GM23338 (cell line): ENCODE measurements at regions not wholly inside any gene's neighbourhood (a gene's known extent, or its start where the extent isn't known, plus 50 kb on each side); places are given as distances from the start of the nearest gene placed in this dataset.
A peak's percentile ranks its signal among the peaks of the same experiment; 100 is the strongest.

Experiments used
- ATAC-seq: fragments of 200-7000 bp; cut with Tn5 transposase; 3 replicates; pipeline ENCODE4 v1.9.1; 2020
- DNase-seq: peaks from one replicate; pipeline ENCODE4 v3.0.0-alpha.2; 2015; ENCODE audit warnings: low spot score
- H2AFZ ChIP-seq: fragments of 200-600 bp; sonication (generic); 2 replicates; pipeline ENCODE4 v1.8.0; 2016; ENCODE audit warnings: antibody characterized with exemption, mild to moderate bottlenecking, moderate library complexity
- H3F3A ChIP-seq: fragments of 200-600 bp; sonication (generic); replicated peaks from 2 replicates; pipeline ENCODE4 v1.8.0; 2017; ENCODE audit warnings: antibody characterized with exemption, mixed run types, low read depth
- H3K27ac ChIP-seq: fragments of 200-600 bp; sonication (generic); 2 replicates; pipeline ENCODE4 v1.6.1; 2016; ENCODE audit warnings: low read depth
- H3K27me3 ChIP-seq: fragments of 200-600 bp; sonication (generic); 2 replicates; pipeline ENCODE4 v1.8.0; 2016; ENCODE audit warnings: mild to moderate bottlenecking, mixed run types, moderate library complexity; ENCODE audit not compliant: insufficient read depth
- H3K36me3 ChIP-seq: fragments of 200-600 bp; sonication (generic); 2 replicates; pipeline ENCODE4 v1.8.0; 2016; ENCODE audit warnings: mild to moderate bottlenecking; ENCODE audit not compliant: insufficient read depth
- H3K4me1 ChIP-seq: fragments of 200-600 bp; sonication (generic); 2 replicates; pipeline ENCODE4 v1.8.0; 2016; ENCODE audit warnings: mild to moderate bottlenecking, moderate library complexity; ENCODE audit not compliant: insufficient read depth
- H3K4me2 ChIP-seq: fragments of 200-600 bp; sonication (generic); 2 replicates; pipeline ENCODE4 v1.7.1; 2017; ENCODE audit warnings: mixed run types
- H3K4me3 ChIP-seq: fragments of 200-600 bp; sonication (generic); 2 replicates; pipeline ENCODE4 v1.6.1; 2016; ENCODE audit warnings: mixed run types
- H3K79me2 ChIP-seq: fragments of 200-600 bp; sonication (generic); replicated peaks from 2 replicates; pipeline ENCODE4 v1.8.0; 2017; ENCODE audit warnings: mild to moderate bottlenecking; ENCODE audit not compliant: insufficient read depth
- H3K9me2 ChIP-seq: fragments of 200-600 bp; sonication (generic); 2 replicates; pipeline ENCODE4 v1.8.0; 2017; ENCODE audit not compliant: insufficient read depth
- H4K20me1 ChIP-seq: fragments of 200-600 bp; sonication (generic); replicated peaks from 2 replicates; pipeline ENCODE4 v1.8.0; 2017; ENCODE audit warnings: mild to moderate bottlenecking; ENCODE audit not compliant: insufficient read depth
- H3K27ac Mint-ChIP-seq: 2 replicates; pipeline ENCODE4 v1.8.0; 2020; ENCODE audit warnings: inconsistent platforms, mild to moderate bottlenecking, moderate library complexity, mixed read lengths
- H3K27me3 Mint-ChIP-seq: 3 replicates; pipeline ENCODE4 v1.8.0; 2022; ENCODE audit warnings: low read depth, mild to moderate bottlenecking, moderate library complexity, mixed read lengths, inconsistent platforms; ENCODE audit not compliant: insufficient read depth, poor library complexity
- H3K36me3 Mint-ChIP-seq: 3 replicates; pipeline ENCODE4 v1.8.0; 2021; ENCODE audit warnings: low read depth, mild to moderate bottlenecking, inconsistent platforms, moderate library complexity, mixed read lengths
- H3K4me1 Mint-ChIP-seq: 3 replicates; pipeline ENCODE4 v1.8.0; 2020; ENCODE audit warnings: mild to moderate bottlenecking, inconsistent platforms, mixed read lengths
- H3K4me3 Mint-ChIP-seq: 3 replicates; pipeline ENCODE4 v1.8.0; 2021; ENCODE audit warnings: moderate library complexity, mild to moderate bottlenecking, inconsistent platforms, mixed read lengths
- H3K9me3 Mint-ChIP-seq: 3 replicates; pipeline ENCODE4 v1.8.0; 2020; ENCODE audit warnings: moderate library complexity, mild to moderate bottlenecking, inconsistent platforms, mixed read lengths
- CREB1 ChIP-seq: fragments of 250-450 bp; sonication (Bioruptor Pico); IDR thresholded peaks from 2 replicates; pipeline ENCODE4 v1.5.0; 2020; ENCODE audit warnings: low read depth, mild to moderate bottlenecking, moderate library complexity
- CTCF ChIP-seq, 2 experiments: fragments of 200-600 bp in 1 of 2; sonication (generic) in 1 of 2; conservative IDR thresholded peaks; 2 replicates each; pipeline versions ENCODE4 v1.5.1 to v1.6.1; 2016 to 2017; ENCODE audit warnings: antibody characterized with exemption in 2 of 2, low read depth in 2 of 2, mild to moderate bottlenecking in 2 of 2, moderate library complexity in 1 of 2
- EZH2phosphoT487 ChIP-seq: fragments of 200-600 bp; sonication (generic); IDR thresholded peaks from one replicate; pipeline ENCODE4 v1.8.1; 2018; ENCODE audit warnings: antibody characterized with exemption; ENCODE audit not compliant: unreplicated experiment
- JUNB ChIP-seq: IDR thresholded peaks from one replicate; pipeline ENCODE4 v1.6.1; 2016; ENCODE audit warnings: antibody characterized with exemption; ENCODE audit not compliant: unreplicated experiment
- NANOG ChIP-seq: IDR thresholded peaks from 2 replicates; pipeline ENCODE4 v1.6.1; 2016; ENCODE audit warnings: antibody characterized with exemption, borderline replicate concordance
- POLR2AphosphoS5 ChIP-seq: IDR thresholded peaks from 2 replicates; pipeline ENCODE4 v1.6.1; 2016; ENCODE audit warnings: antibody characterized with exemption, low read depth
- REST ChIP-seq: IDR thresholded peaks from one replicate; pipeline ENCODE4 v1.6.1; 2018; ENCODE audit warnings: antibody characterized with exemption; ENCODE audit not compliant: unreplicated experiment
- STAT1 ChIP-seq: IDR thresholded peaks from one replicate; pipeline ENCODE4 v1.6.1; 2016; ENCODE audit warnings: antibody characterized with exemption; ENCODE audit not compliant: unreplicated experiment
- ZNF331 ChIP-seq: fragments of 250-450 bp; sonication (Bioruptor Pico); IDR thresholded peaks from 2 replicates; pipeline ENCODE4 v1.5.0; 2020; ENCODE audit warnings: low read depth, mild to moderate bottlenecking, moderate library complexity
- ZNF462 ChIP-seq: fragments of 250-450 bp; sonication (Bioruptor Pico); IDR thresholded peaks from 2 replicates; pipeline ENCODE4 v1.5.0; 2020; ENCODE audit warnings: mild to moderate bottlenecking, moderate library complexity
- TF ChIP-seq, protein P1 (sequence below): IDR thresholded peaks from 2 replicates; pipeline ENCODE4 v1.6.1; 2016; ENCODE audit warnings: antibody characterized with exemption

DNA sequence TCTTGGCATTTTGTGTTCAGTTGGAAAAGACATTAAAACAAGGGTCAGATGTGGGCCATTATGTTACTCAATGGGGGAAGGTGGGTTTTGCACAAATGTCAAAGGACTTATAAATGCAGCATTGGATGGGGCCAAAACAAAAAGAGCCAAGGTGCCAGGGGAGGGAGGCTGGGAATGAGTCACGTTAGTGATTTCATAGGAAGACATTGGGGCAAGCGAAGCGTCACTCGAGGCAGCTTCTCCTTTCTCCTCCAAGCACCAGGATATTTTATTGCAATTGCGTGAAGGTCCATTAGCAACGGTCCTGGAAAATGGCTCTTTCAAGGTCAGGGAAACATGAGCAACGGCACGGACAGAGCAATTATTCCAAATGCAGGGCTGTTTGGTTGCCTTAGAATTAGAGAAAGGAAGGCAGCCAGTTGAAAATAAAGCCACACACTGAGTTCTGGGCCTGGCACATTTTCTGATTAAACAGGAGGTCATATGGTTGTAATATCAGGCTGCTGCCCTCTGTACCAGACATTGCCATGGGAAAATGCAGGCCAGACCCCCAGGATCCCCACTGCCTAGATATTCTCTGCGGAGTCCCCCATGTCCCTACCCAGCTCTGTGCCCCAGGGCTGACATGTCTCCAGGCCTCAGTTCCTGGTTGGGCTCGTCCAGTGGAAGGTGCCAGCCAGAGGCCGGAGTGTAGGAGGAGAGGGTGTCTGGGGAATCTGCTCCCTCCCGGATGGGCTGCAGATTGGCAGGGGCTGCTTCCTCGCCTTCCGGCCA, 63.3 kb upstream of the NANOS1 start (continued):
- TF ChIP-seq CTCF (conservative IDR thresholded peaks at IDR 0.05; ENCODE audit: low read depth in 2 of 2), result no peak
- TF ChIP-seq STAT1, result no peak
- TF ChIP-seq, protein P1, sequence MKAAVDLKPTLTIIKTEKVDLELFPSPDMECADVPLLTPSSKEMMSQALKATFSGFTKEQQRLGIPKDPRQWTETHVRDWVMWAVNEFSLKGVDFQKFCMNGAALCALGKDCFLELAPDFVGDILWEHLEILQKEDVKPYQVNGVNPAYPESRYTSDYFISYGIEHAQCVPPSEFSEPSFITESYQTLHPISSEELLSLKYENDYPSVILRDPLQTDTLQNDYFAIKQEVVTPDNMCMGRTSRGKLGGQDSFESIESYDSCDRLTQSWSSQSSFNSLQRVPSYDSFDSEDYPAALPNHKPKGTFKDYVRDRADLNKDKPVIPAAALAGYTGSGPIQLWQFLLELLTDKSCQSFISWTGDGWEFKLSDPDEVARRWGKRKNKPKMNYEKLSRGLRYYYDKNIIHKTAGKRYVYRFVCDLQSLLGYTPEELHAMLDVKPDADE, result no peak
- TF ChIP-seq NANOG, result no peak
- no peak for TF ChIP-seq JUNB
- no peak for TF ChIP-seq POLR2AphosphoS5

GRCh38 chr10:118966850-118967125, 62.7 kb upstream of the NANOS1 start:
- Histone ChIP-seq H4K20me1 (no peaks in the 10 kb centered on the region), H3K9me2 (no peaks in the 10 kb centered on the region), H3K4me1 (no peaks in the 10 kb centered on the region), H3K79me2 (no peaks in the 10 kb centered on the region), H3K27ac (no peak overlapping the region), H3K4me2 (no peak overlapping the region), H2AFZ (no peak overlapping the region), H3K27me3 (no peaks in the 10 kb centered on the region), H3K4me3 (no peak overlapping the region), H3F3A (no peaks in the 10 kb centered on the region), H3K36me3 (no peaks in the 10 kb centered on the region)
- TF ChIP-seq REST, result no peak
- no peak for TF ChIP-seq ZNF331 (CRISPR knock-in tag)
- TF ChIP-seq EZH2phosphoT487, result no peak
- TF ChIP-seq POLR2AphosphoS5, result no peak
- TF ChIP-seq STAT1, result no peak
- no peak for TF ChIP-seq ZNF462 (CRISPR knock-in tag)
- TF ChIP-seq CREB1 (CRISPR knock-in tag), result no peak
- Mint-ChIP-seq H3K36me3 (no peaks in the 10 kb centered on the region), H3K9me3 (no peaks in the 10 kb centered on the region), H3K27ac (0 out of 2 replicates have a peak overlapping the region, but pooled peaks have one; percentile 32), H3K4me3 (no peak overlapping the region), H3K27me3 (peaks cover 6% of the 10 kb centered on the region), H3K4me1 (peaks cover 6% of the 10 kb centered on the region)
- ATAC-seq (no peak), DNase-seq (no peak)
